HG03039 (cell line): ENCODE measurements at regions not wholly inside any gene's neighbourhood (a gene's known extent, or its start where the extent isn't known, plus 50 kb on each side); places are given as distances from the start of the nearest gene placed in this dataset.
"Not testable (repeated sequence)": the region's sequence is repeated elsewhere in the genome, so short reads cannot be mapped to it uniquely, and the experiment has no call there.

Experiments
- ATAC-seq: cut with Tn5 transposase; IDR thresholded peaks from one replicate; pipeline ENCODE4 v1.9.1; 2021; ENCODE audit warnings: mild to moderate bottlenecking, moderate library complexity; ENCODE audit not compliant: unreplicated experiment

GRCh38 chrX:74085642-74086236 lies 218.2 kb upstream of the ZCCHC13 start:
- no peak for ATAC-seq

GRCh38 chrX:74080165-74080564 lies 223.8 kb upstream of the ZCCHC13 start:
- ATAC-seq = no peak

GRCh38 chrX:74065831-74066390 lies 213.4 kb upstream of the XIST start:
- no peak for ATAC-seq

GRCh38 chrX:74063426-74064155 lies 211.1 kb upstream of the XIST start:
- no peak for ATAC-seq

GRCh38 chrX:74061879-74062278 lies 209.4 kb upstream of the XIST start:
- ATAC-seq = no peak

GRCh38 chrX:74049126-74049525 lies 196.6 kb upstream of the XIST start:
- no peak for ATAC-seq

- not testable (repeated sequence) for ATAC-seq
These were observed 181.6 kb upstream of the XIST start for GRCh38 chrX:74034066-74034465.

- not testable (repeated sequence) for ATAC-seq
These were observed 179.0 kb upstream of the XIST start for GRCh38 chrX:74031527-74031926.

GRCh38 chrX:74030766-74031165 lies 178.3 kb upstream of the XIST start:
- not testable (repeated sequence) for ATAC-seq

GRCh38 chrX:74025145-74025544 lies 172.6 kb upstream of the XIST start:
- not testable (repeated sequence) for ATAC-seq

GRCh38 chrX:74023203-74023602 lies 170.7 kb upstream of the XIST start:
- ATAC-seq = no peak

GRCh38 chrX:74018253-74018652 lies 165.7 kb upstream of the XIST start:
- no peak for ATAC-seq

- ATAC-seq = peak; percentile 74
These were observed 163.0 kb upstream of the XIST start for GRCh38 chrX:74015379-74016019.

GRCh38 chrX:74009041-74009440 lies 156.5 kb upstream of the XIST start:
- no peak for ATAC-seq

- no peak for ATAC-seq
These were observed 139.5 kb upstream of the XIST start for GRCh38 chrX:73992019-73992418.

GRCh38 chrX:73987166-73987565 lies 134.7 kb upstream of the XIST start:
- ATAC-seq = no peak

GRCh38 chrX:73979551-73980131 lies 127.1 kb upstream of the XIST start:
- no peak for ATAC-seq

- ATAC-seq = no peak
These were observed 125.1 kb upstream of the XIST start for GRCh38 chrX:73977542-73978169.

GRCh38 chrX:73967461-73967860 lies 114.9 kb upstream of the XIST start:
- ATAC-seq = not testable (repeated sequence)

- no peak for ATAC-seq
These were observed 113.3 kb upstream of the XIST start for GRCh38 chrX:73965833-73966232.

- ATAC-seq = no peak
These were observed 112.1 kb upstream of the XIST start for GRCh38 chrX:73964579-73964978.
